Osteocyte (in vitro differentiated cells): ENCODE measurements at regions not wholly inside any gene's neighbourhood (a gene's known extent, or its start where the extent isn't known, plus 50 kb on each side); places are given as distances from the start of the nearest gene placed in this dataset.

Experiments
- DNase-seq: peaks from one replicate; pipeline ENCODE4 v3.0.0; 2021; ENCODE audit warnings: mixed read lengths; ENCODE audit not compliant: unreplicated experiment; ENCODE audit errors: extremely low spot score
- H3K27ac Mint-ChIP-seq: one replicate; pipeline ENCODE4 v1.8.0; 2021; ENCODE audit warnings: mild to moderate bottlenecking, mixed read lengths; ENCODE audit not compliant: unreplicated experiment
- H3K27me3 Mint-ChIP-seq: one replicate; pipeline ENCODE4 v1.8.0; 2021; ENCODE audit warnings: mixed read lengths; ENCODE audit not compliant: unreplicated experiment
- H3K36me3 Mint-ChIP-seq: one replicate; pipeline ENCODE4 v1.8.0; 2021; ENCODE audit warnings: mixed read lengths; ENCODE audit not compliant: unreplicated experiment
- H3K4me1 Mint-ChIP-seq: one replicate; pipeline ENCODE4 v1.8.0; 2021; ENCODE audit warnings: mixed read lengths; ENCODE audit not compliant: unreplicated experiment
- H3K4me3 Mint-ChIP-seq: one replicate; pipeline ENCODE4 v1.8.0; 2021; ENCODE audit warnings: mild to moderate bottlenecking, moderate library complexity, mixed read lengths; ENCODE audit not compliant: unreplicated experiment
- H3K9me3 Mint-ChIP-seq: one replicate; pipeline ENCODE4 v1.8.0; 2021; ENCODE audit warnings: mixed read lengths; ENCODE audit not compliant: unreplicated experiment
- TF ChIP-seq, protein P1 (sequence below): fragments of 200-600 bp; sonication (generic); IDR thresholded peaks from 2 replicates; pipeline ENCODE4 v1.5.0; 2021; ENCODE audit warnings: antibody characterized with exemption, mild to moderate bottlenecking, moderate library complexity

DNA sequence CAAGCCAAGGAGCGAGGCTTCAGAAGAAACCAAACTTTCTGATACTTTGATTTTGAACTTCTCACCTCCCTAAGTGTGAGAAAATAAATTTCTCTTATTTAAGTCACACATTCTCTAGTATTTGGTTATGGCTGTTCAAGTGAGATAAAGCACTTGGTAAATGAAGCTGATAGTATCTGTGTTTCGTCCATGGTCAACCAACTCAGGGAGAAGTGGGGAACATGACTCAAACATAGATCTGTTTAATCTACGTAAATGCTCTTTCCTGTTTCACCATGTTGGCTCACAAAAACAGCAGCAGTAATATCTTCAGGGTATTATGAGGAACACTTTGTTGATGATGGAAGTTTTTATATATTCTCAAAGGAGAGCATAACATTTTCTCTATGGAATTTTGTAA, 2167.2 kb upstream of the C9orf72 start:
- DNase-seq = no peak
- Mint-ChIP-seq H3K27me3 (no peaks in the 10 kb centered on the region), H3K4me3 (no peak overlapping the region), H3K9me3 (peaks cover 3% of the 10 kb centered on the region), H3K4me1 (no peaks in the 10 kb centered on the region), H3K36me3 (no peaks in the 10 kb centered on the region), H3K27ac (no peak overlapping the region)
- TF ChIP-seq, protein P1, sequence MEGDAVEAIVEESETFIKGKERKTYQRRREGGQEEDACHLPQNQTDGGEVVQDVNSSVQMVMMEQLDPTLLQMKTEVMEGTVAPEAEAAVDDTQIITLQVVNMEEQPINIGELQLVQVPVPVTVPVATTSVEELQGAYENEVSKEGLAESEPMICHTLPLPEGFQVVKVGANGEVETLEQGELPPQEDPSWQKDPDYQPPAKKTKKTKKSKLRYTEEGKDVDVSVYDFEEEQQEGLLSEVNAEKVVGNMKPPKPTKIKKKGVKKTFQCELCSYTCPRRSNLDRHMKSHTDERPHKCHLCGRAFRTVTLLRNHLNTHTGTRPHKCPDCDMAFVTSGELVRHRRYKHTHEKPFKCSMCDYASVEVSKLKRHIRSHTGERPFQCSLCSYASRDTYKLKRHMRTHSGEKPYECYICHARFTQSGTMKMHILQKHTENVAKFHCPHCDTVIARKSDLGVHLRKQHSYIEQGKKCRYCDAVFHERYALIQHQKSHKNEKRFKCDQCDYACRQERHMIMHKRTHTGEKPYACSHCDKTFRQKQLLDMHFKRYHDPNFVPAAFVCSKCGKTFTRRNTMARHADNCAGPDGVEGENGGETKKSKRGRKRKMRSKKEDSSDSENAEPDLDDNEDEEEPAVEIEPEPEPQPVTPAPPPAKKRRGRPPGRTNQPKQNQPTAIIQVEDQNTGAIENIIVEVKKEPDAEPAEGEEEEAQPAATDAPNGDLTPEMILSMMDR = no peak

DNA sequence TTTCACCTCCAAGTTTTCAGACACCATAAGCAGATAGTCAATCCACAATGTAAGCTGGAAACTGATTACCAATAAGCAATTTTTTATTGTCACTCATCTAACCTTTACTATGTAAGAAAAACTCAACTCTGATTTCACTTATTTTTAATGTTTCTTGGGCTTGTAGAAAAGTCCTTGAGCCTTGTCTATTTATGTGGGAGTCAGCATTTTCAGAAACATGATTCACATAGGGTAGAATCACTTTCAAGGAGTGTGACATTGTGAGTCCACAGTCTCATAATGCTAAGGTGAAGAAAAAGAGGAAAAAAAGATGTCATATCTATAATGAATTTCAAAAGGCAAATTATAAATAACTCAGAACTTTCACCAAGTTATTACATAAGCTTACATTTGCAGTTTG, 2167.9 kb upstream of the C9orf72 start:
- Mint-ChIP-seq H3K27ac (no peak overlapping the region), H3K4me3 (no peak overlapping the region), H3K36me3 (no peaks in the 10 kb centered on the region), H3K4me1 (no peaks in the 10 kb centered on the region), H3K9me3 (peaks cover 3% of the 10 kb centered on the region), H3K27me3 (no peaks in the 10 kb centered on the region)
- DNase-seq = no peak
- TF ChIP-seq, protein P1 = no peak

DNA sequence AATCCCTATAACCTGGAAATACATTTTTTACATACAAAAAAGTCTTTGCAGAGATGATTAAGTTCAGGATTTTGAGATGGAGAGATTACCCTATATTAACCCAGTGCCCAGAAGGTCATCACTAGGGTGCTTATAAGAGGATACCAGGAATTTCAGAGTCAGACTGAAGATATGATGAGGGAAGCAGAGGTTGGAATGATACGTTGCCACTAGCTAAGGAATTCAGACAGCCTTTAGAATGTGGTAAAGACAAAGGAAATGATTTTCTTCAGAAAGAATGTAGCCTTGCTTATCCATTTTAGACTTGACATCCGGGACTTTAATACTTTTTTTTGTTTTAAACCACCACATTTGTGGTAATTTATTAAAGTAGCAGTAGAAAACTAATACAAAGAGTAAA, 2176.8 kb upstream of the C9orf72 start:
- H3K9me3 Mint-ChIP-seq = no peaks in the 10 kb centered on the region
- H3K4me1 Mint-ChIP-seq = peaks cover 9% of the 10 kb centered on the region
- TF ChIP-seq, protein P1 = no peak
- no peaks in the 10 kb centered on the region for H3K36me3 Mint-ChIP-seq
- H3K27me3 Mint-ChIP-seq = no peaks in the 10 kb centered on the region
- H3K4me3 Mint-ChIP-seq = no peak overlapping the region
- DNase-seq = no peak
- H3K27ac Mint-ChIP-seq = no peak overlapping the region

DNA sequence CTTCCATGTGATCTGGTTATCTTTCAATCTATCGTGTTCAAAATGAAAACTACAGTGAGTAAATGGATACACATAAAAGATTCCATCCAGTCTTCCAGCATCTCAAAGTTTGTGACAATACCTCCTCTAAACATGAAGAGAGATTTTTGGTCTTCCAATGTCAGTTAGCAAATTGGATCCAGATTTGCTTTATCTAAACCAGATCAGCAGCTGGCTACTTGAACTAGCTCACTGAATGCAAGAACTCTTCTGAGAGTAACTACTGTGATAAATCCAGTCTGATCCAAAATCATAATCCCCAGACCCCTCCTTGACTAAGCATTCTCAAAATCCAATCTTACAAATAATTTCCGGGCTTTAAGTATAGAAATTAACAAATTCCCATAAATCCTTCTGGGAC, 2177.9 kb upstream of the C9orf72 start:
- Mint-ChIP-seq H3K36me3 (no peaks in the 10 kb centered on the region), H3K4me1 (peaks cover 9% of the 10 kb centered on the region), H3K27me3 (no peaks in the 10 kb centered on the region), H3K4me3 (no peak overlapping the region), H3K27ac (no peak overlapping the region), H3K9me3 (no peaks in the 10 kb centered on the region)
- TF ChIP-seq, protein P1 = no peak
- DNase-seq = no peak

DNA sequence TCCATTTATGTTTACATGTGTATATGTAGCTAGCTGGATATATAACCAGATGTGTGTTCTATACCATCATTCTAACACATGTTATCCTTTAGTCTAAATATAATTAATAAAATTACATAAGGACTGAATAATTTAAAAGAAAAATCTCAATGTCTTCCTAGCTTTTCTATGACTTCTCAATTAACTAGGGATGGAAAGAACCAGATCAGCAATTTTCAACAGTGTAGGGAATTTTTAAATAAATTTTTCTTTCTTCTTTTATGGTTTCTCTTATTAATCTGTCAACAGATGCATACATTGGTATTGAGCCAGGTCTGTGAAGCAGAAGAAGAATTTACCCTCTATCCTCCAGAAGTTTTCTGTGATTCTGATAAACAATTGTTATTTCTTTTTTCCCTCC, 2180.4 kb upstream of the C9orf72 start:
- H3K27ac Mint-ChIP-seq = no peak overlapping the region
- no peak for DNase-seq
- no peak overlapping the region for H3K4me3 Mint-ChIP-seq
- no peaks in the 10 kb centered on the region for H3K36me3 Mint-ChIP-seq
- H3K9me3 Mint-ChIP-seq = no peaks in the 10 kb centered on the region
- H3K4me1 Mint-ChIP-seq = peaks cover 9% of the 10 kb centered on the region
- H3K27me3 Mint-ChIP-seq = no peaks in the 10 kb centered on the region
- TF ChIP-seq, protein P1 = no peak
